ENCODE measurements at regions not wholly inside any gene's neighbourhood (a gene's known extent, or its start where the extent isn't known, plus 50 kb on each side); places are given as distances from the start of the nearest gene placed in this dataset.

DNA sequence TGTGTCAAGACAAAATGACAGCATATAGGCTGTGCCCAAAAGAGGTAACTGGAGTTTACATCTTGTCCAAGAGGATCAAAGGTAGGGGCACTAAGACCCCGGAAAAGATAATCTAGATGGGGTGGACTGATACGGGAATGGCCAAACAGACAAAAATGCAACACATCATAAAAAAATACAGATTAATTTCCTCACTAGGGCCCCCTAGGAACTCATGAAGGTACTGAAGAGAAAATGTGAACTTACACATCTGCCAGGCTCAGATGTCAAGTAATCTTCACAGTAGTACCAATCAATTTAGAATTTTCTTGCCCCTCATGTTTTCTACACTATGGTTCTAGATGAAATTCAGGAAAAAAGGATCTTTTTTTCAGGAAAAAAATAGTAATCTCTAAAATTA, 115.6 kb upstream of the REG3A start (continued):
- TF ChIP-seq, protein P1, sequence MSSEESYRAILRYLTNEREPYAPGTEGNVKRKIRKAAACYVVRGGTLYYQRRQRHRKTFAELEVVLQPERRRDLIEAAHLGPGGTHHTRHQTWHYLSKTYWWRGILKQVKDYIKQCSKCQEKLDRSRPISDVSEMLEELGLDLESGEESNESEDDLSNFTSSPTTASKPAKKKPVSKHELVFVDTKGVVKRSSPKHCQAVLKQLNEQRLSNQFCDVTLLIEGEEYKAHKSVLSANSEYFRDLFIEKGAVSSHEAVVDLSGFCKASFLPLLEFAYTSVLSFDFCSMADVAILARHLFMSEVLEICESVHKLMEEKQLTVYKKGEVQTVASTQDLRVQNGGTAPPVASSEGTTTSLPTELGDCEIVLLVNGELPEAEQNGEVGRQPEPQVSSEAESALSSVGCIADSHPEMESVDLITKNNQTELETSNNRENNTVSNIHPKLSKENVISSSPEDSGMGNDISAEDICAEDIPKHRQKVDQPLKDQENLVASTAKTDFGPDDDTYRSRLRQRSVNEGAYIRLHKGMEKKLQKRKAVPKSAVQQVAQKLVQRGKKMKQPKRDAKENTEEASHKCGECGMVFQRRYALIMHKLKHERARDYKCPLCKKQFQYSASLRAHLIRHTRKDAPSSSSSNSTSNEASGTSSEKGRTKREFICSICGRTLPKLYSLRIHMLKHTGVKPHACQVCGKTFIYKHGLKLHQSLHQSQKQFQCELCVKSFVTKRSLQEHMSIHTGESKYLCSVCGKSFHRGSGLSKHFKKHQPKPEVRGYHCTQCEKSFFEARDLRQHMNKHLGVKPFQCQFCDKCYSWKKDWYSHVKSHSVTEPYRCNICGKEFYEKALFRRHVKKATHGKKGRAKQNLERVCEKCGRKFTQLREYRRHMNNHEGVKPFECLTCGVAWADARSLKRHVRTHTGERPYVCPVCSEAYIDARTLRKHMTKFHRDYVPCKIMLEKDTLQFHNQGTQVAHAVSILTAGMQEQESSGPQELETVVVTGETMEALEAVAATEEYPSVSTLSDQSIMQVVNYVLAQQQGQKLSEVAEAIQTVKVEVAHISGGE (CRISPR knock-in tag; IDR thresholded peaks at IDR 0.05), result no peak
- no peak for TF ChIP-seq E2F3 (CRISPR knock-in tag; IDR thresholded peaks at IDR 0.05)
- no peak for TF ChIP-seq FOXJ2 (tag; IDR thresholded peaks at IDR 0.05)
- TF ChIP-seq PCBP2 (IDR thresholded peaks at IDR 0.05; ENCODE audit: low read depth, low read length, poor library complexity, severe bottlenecking), result no peak
- no peak for TF ChIP-seq ATF1 (CRISPR knock-in tag; IDR thresholded peaks at IDR 0.05)
- no peak for TF ChIP-seq ATF1 (tag; IDR thresholded peaks at IDR 0.05)
- TF ChIP-seq, protein P2, sequence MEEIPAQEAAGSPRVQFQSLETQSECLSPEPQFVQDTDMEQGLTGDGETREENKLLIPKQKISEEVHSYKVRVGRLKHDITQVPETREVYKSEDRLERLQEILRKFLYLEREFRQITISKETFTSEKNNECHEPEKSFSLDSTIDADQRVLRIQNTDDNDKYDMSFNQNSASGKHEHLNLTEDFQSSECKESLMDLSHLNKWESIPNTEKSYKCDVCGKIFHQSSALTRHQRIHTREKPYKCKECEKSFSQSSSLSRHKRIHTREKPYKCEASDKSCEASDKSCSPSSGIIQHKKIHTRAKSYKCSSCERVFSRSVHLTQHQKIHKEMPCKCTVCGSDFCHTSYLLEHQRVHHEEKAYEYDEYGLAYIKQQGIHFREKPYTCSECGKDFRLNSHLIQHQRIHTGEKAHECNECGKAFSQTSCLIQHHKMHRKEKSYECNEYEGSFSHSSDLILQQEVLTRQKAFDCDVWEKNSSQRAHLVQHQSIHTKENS (CRISPR knock-in tag; IDR thresholded peaks at IDR 0.05), result no peak
- TF ChIP-seq, protein P3, sequence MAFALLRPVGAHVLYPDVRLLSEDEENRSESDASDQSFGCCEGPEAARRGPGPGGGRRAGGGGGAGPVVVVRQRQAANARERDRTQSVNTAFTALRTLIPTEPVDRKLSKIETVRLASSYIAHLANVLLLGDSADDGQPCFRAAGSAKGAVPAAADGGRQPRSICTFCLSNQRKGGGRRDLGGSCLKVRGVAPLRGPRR (CRISPR knock-in tag; IDR thresholded peaks at IDR 0.05), result no peak
